ENCODE measurements at regions not wholly inside any gene's neighbourhood (a gene's known extent, or its start where the extent isn't known, plus 50 kb on each side); places are given as distances from the start of the nearest gene placed in this dataset.
"Not testable (repeated sequence)": the region's sequence is repeated elsewhere in the genome, so short reads cannot be mapped to it uniquely, and the experiment has no call there.

- no peak for ATAC-seq
- no peak for TF ChIP-seq POLR2AphosphoS5 (IDR thresholded peaks at IDR 0.05)
- no peak for TF ChIP-seq EP300 (IDR thresholded peaks at IDR 0.05)
- no peak for TF ChIP-seq POLR2A (IDR thresholded peaks at IDR 0.05)
- no peak for TF ChIP-seq CTCF (IDR thresholded peaks at IDR 0.05)
- Histone ChIP-seq H3K27me3 (no peaks in the 10 kb centered on the region), H3K4me3 (no peak overlapping the region), H3K4me1 (no peaks in the 10 kb centered on the region), H3K36me3 (no peaks in the 10 kb centered on the region), H3K9me3 (no peaks in the 10 kb centered on the region), H3K27ac (no peak overlapping the region)
- WGBS, 2 donors (ENCODE audit: low coverage in 1 of 2) = 42 to 47% methylated on average over 4 of the region's 4 CpGs
Observed at GRCh38 chr3:81349816-81350340, 411.6 kb downstream of the GBE1 start.

- no peaks in the 10 kb centered on the region for H3K27me3 ChIP-seq
- WGBS, 2 donors (ENCODE audit: low coverage in 1 of 2) = 79 to 86% methylated on average over 1 of the region's 1 CpG
- no peaks in the 10 kb centered on the region for H3K36me3 ChIP-seq
- H3K4me3 ChIP-seq = no peak overlapping the region
- TF ChIP-seq EP300 (IDR thresholded peaks at IDR 0.05) (no peak), CTCF (IDR thresholded peaks at IDR 0.05) (no peak), POLR2A (IDR thresholded peaks at IDR 0.05) (no peak), POLR2AphosphoS5 (IDR thresholded peaks at IDR 0.05) (no peak)
- no peak for ATAC-seq
- no peak overlapping the region for H3K27ac ChIP-seq
- no peaks in the 10 kb centered on the region for H3K9me3 ChIP-seq
- no peaks in the 10 kb centered on the region for H3K4me1 ChIP-seq
Observed at GRCh38 chr3:81339040-81339845, 422.2 kb downstream of the GBE1 start.

GRCh38 chr3:81336470-81336869 lies 425.0 kb downstream of the GBE1 start:
- H3K27me3 ChIP-seq = no peaks in the 10 kb centered on the region
- ATAC-seq = no peak
- no peaks in the 10 kb centered on the region for H3K9me3 ChIP-seq
- no peaks in the 10 kb centered on the region for H3K36me3 ChIP-seq
- no peak for TF ChIP-seq POLR2A (IDR thresholded peaks at IDR 0.05)
- TF ChIP-seq POLR2AphosphoS5 (IDR thresholded peaks at IDR 0.05) = no peak
- no peak for TF ChIP-seq EP300 (IDR thresholded peaks at IDR 0.05)
- TF ChIP-seq CTCF (IDR thresholded peaks at IDR 0.05) = no peak
- H3K27ac ChIP-seq = no peak overlapping the region
- no peak overlapping the region for H3K4me3 ChIP-seq
- 85% methylated on average over 4 of the region's 4 CpGs for WGBS, 2 donors (ENCODE audit: low coverage in 1 of 2)
- H3K4me1 ChIP-seq = no peaks in the 10 kb centered on the region

GRCh38 chr3:81329835-81330234 lies 431.6 kb downstream of the GBE1 start:
- not testable (repeated sequence) for H3K4me3 ChIP-seq, H3K9me3 ChIP-seq, H3K27me3 ChIP-seq, ATAC-seq, H3K27ac ChIP-seq, H3K36me3 ChIP-seq, H3K4me1 ChIP-seq
- 83 to 87% methylated on average over 7 of the region's 7 CpGs for WGBS, 2 donors (ENCODE audit: low coverage in 1 of 2)

- Histone ChIP-seq H3K9me3 (no peaks in the 10 kb centered on the region), H3K27me3 (no peaks in the 10 kb centered on the region), H3K4me3 (no peak overlapping the region), H3K27ac (no peak overlapping the region), H3K36me3 (no peaks in the 10 kb centered on the region), H3K4me1 (no peaks in the 10 kb centered on the region)
- WGBS, 2 donors (ENCODE audit: low coverage in 1 of 2) = 87 to 97% methylated on average over 6 to 7 of the region's 8 CpGs
- no peak for ATAC-seq
- TF ChIP-seq CTCF (IDR thresholded peaks at IDR 0.05) = no peak
- TF ChIP-seq POLR2A (IDR thresholded peaks at IDR 0.05) = no peak
- TF ChIP-seq EP300 (IDR thresholded peaks at IDR 0.05) = no peak
Observed at GRCh38 chr3:81326245-81326644, 435.2 kb downstream of the GBE1 start.

All from gastroesophageal sphincter (tissue), 4 donors.